MCF 10A (cell line): ENCODE measurements at regions not wholly inside any gene's neighbourhood (a gene's known extent, or its start where the extent isn't known, plus 50 kb on each side); places are given as distances from the start of the nearest gene placed in this dataset.

Experiments
- BruUV-seq: library from RNA; stranded (reverse); fragments of 400-500 nt; replicated peaks from 2 replicates; lab custom pipeline; 2021; lab: Mats Ljungman, UMichigan
- CTCF ChIA-PET: fragments of 300-600 bp; sonication (Branson Sonifier 250); formaldehyde crosslinking; extraction: SDS; loops from one replicate; lab custom pipeline; 2021; ENCODE audit warnings: antibody characterized with exemption, inconsistent platforms; lab: Yijun Ruan, JAX
- POLR2A ChIA-PET: fragments of 300-600, 350-650 bp; sonication (Branson Sonifier 250); formaldehyde crosslinking; extraction: SDS; loops from one replicate; lab custom pipeline; 2020; ENCODE audit warnings: antibody characterized with exemption, inconsistent platforms; lab: Yijun Ruan, JAX
- DNase-seq: peaks from one replicate; pipeline ENCODE4 v3.0.0-alpha.2; 2018; ENCODE audit not compliant: unreplicated experiment
- H3K27ac Mint-ChIP-seq: one replicate; pipeline ENCODE4 v1.8.0; 2022; ENCODE audit warnings: mild to moderate bottlenecking, low read depth, mixed read lengths; ENCODE audit not compliant: unreplicated experiment
- H3K27me3 Mint-ChIP-seq: one replicate; pipeline ENCODE4 v1.8.0; 2022; ENCODE audit warnings: mixed read lengths; ENCODE audit not compliant: insufficient read depth, unreplicated experiment
- H3K36me3 Mint-ChIP-seq: one replicate; pipeline ENCODE4 v1.8.0; 2022; ENCODE audit warnings: mild to moderate bottlenecking, moderate library complexity, mixed read lengths; ENCODE audit not compliant: insufficient read depth, unreplicated experiment
- H3K4me1 Mint-ChIP-seq: one replicate; pipeline ENCODE4 v1.8.0; 2022; ENCODE audit warnings: mixed read lengths; ENCODE audit not compliant: insufficient read depth, unreplicated experiment
- H3K4me3 Mint-ChIP-seq: one replicate; pipeline ENCODE4 v1.8.0; 2022; ENCODE audit warnings: mild to moderate bottlenecking, moderate library complexity, mixed read lengths; ENCODE audit not compliant: unreplicated experiment
- H3K9me3 Mint-ChIP-seq: one replicate; pipeline ENCODE4 v1.8.0; 2022; ENCODE audit warnings: mixed read lengths; ENCODE audit not compliant: unreplicated experiment
- CTCF ChIP-seq: fragments of 200-600 bp; IDR thresholded peaks from one replicate; pipeline ENCODE4 v1.8.0; 2022; ENCODE audit warnings: antibody characterized with exemption, mild to moderate bottlenecking; ENCODE audit not compliant: unreplicated experiment
- intact Hi-C: fragments of 100-400 bp; cut with micrococcal nuclease; formaldehyde crosslinking; loops from 2 replicates; pipeline ENCODE4 v1.14.1; 2022

- no peaks in the 10 kb centered on the region for H3K4me1 Mint-ChIP-seq
- no peak for DNase-seq
- no peak overlapping the region for H3K27ac Mint-ChIP-seq
- no peaks in the 10 kb centered on the region for H3K36me3 Mint-ChIP-seq
- no TSS peak for BruUV-seq
- intact Hi-C loops = no loop called here
- H3K9me3 Mint-ChIP-seq = peaks cover 13% of the 10 kb centered on the region
- CTCF ChIA-PET = no interaction called here
- H3K27me3 Mint-ChIP-seq = peaks cover 40% of the 10 kb centered on the region
- H3K4me3 Mint-ChIP-seq = no peak overlapping the region
- TF ChIP-seq CTCF = no peak
- POLR2A ChIA-PET = no interaction called here
These were observed 381.3 kb upstream of the FAM47C start for GRCh38 chrX:36626898-36627297.

GRCh38 chrX:36640232-36640631 lies 367.9 kb upstream of the FAM47C start:
- no peak overlapping the region for H3K27ac Mint-ChIP-seq
- H3K4me3 Mint-ChIP-seq = no peak overlapping the region
- no peaks in the 10 kb centered on the region for H3K27me3 Mint-ChIP-seq
- intact Hi-C loops = no loop called here
- no peaks in the 10 kb centered on the region for H3K36me3 Mint-ChIP-seq
- DNase-seq = peak; percentile 4
- no TSS peak for BruUV-seq
- no peak for TF ChIP-seq CTCF
- ChIA-PET POLR2A (no interaction called here), CTCF (no interaction called here)
- no peaks in the 10 kb centered on the region for H3K4me1 Mint-ChIP-seq
- H3K9me3 Mint-ChIP-seq = no peaks in the 10 kb centered on the region

DNA sequence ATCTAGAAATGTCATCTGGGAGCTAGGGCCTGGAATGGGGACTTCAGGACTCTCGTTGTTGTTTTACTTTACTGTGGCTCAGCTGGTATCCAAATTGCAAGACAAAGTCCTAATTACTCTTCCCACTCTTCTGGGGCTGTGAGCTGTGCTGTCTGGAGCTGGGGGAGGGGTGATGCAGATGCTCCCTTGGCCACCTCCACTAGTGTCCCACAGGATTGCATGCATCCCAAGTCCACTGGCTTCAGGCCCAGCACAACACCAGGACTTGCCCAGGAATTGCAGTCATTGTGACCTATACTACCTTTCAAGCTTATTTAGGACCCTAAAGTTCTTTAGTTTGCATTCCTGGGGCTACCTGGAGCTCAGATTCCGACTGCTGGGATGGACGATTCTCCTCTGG lies 366.1 kb upstream of the FAM47C start:
- intact Hi-C loops = no loop called here
- Mint-ChIP-seq H3K36me3 (no peaks in the 10 kb centered on the region), H3K4me1 (no peaks in the 10 kb centered on the region), H3K9me3 (no peaks in the 10 kb centered on the region), H3K4me3 (no peak overlapping the region), H3K27me3 (no peaks in the 10 kb centered on the region), H3K27ac (no peak overlapping the region)
- no peak for DNase-seq
- BruUV-seq = no TSS peak
- POLR2A ChIA-PET = no interaction called here
- CTCF ChIA-PET = interaction anchor here (0.7 kb wide), 1 partner anchor 615 kb away, joined by 3 read pairs; no protein-coding TSS in a partner anchor
- no peak for TF ChIP-seq CTCF

DNA sequence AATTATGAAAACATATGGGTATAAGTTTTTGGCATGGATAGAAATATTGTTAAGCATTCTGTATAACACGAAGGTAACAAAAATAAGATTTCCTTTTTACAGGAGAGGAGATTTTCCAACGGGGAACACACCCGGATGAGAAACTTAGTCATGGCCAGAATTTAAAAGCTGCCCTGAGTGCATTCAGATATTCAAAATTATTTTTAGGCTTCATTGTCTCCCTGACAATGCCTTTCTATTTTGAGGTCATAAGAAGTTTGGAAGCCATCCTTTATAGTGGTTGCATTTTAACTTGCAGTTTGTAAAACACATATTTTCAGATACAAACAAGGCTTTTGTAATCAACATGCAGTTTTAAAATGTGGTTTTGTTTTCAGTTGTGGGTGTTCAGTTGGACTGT lies 357.5 kb upstream of the FAM47C start:
- H3K27me3 Mint-ChIP-seq = no peaks in the 10 kb centered on the region
- intact Hi-C loops = no loop called here
- POLR2A ChIA-PET = no interaction called here
- H3K4me3 Mint-ChIP-seq = no peak overlapping the region
- no peak for TF ChIP-seq CTCF
- H3K27ac Mint-ChIP-seq = no peak overlapping the region
- H3K9me3 Mint-ChIP-seq = no peaks in the 10 kb centered on the region
- no peaks in the 10 kb centered on the region for H3K36me3 Mint-ChIP-seq
- no peak for DNase-seq
- no peaks in the 10 kb centered on the region for H3K4me1 Mint-ChIP-seq
- BruUV-seq = no TSS peak
- CTCF ChIA-PET = interaction anchor here (0.7 kb wide), 2 partner anchors 412 to 1970 kb away, joined by 3 to 4 read pairs; no protein-coding TSS in a partner anchor
